Activated T-cell treated with anti-CD3 and anti-CD28 coated beads, Interleukin-2, amount 50 U/mL, for 1 hour (primary cell): ENCODE measurements at regions not wholly inside any gene's neighbourhood (a gene's known extent, or its start where the extent isn't known, plus 50 kb on each side); places are given as distances from the start of the nearest gene placed in this dataset.

Experiments used
- DNase-seq: peaks from one replicate; pipeline ENCODE4 v3.0.0-alpha.2; 2020

GRCh38 chr22:27638329-27639233 is 163.0 kb downstream of the MN1 start:
- DNase-seq, result no peak

- DNase-seq, result no peak
These were observed 162.1 kb downstream of the MN1 start for GRCh38 chr22:27639248-27640086.

GRCh38 chr22:27641049-27641795 is 160.3 kb downstream of the MN1 start:
- no peak for DNase-seq

- no peak for DNase-seq
These were observed 159.3 kb downstream of the MN1 start for GRCh38 chr22:27642104-27642800.

- no peak for DNase-seq
These were observed 157.6 kb downstream of the MN1 start for GRCh38 chr22:27643907-27644306.

- no peak for DNase-seq
These were observed 157.0 kb downstream of the MN1 start for GRCh38 chr22:27644566-27644965.

- DNase-seq, result no peak
These were observed 154.0 kb downstream of the MN1 start for GRCh38 chr22:27647540-27647939.

- DNase-seq, result no peak
These were observed 153.5 kb downstream of the MN1 start for GRCh38 chr22:27648074-27648473.

- DNase-seq, result no peak
These were observed 152.7 kb downstream of the MN1 start for GRCh38 chr22:27648853-27649252.

GRCh38 chr22:27650572-27650971 is 151.0 kb downstream of the MN1 start:
- no peak for DNase-seq

- DNase-seq, result no peak
These were observed 150.6 kb downstream of the MN1 start for GRCh38 chr22:27650985-27651384.

GRCh38 chr22:27651486-27651885 is 150.1 kb downstream of the MN1 start:
- DNase-seq, result no peak

GRCh38 chr22:27654546-27655445 is 146.8 kb downstream of the MN1 start:
- no peak for DNase-seq

- no peak for DNase-seq
These were observed 145.9 kb downstream of the MN1 start for GRCh38 chr22:27655582-27656185.

- no peak for DNase-seq
These were observed 144.6 kb downstream of the MN1 start for GRCh38 chr22:27656970-27657369.

- no peak for DNase-seq
These were observed 141.2 kb downstream of the MN1 start for GRCh38 chr22:27660306-27660705.

GRCh38 chr22:27662359-27663301 is 138.9 kb downstream of the MN1 start:
- no peak for DNase-seq

GRCh38 chr22:27663812-27664211 is 137.7 kb downstream of the MN1 start:
- DNase-seq, result no peak

- DNase-seq, result no peak
These were observed 135.1 kb downstream of the MN1 start for GRCh38 chr22:27666272-27666997.
